Tibial nerve (tissue), 4 donors: ENCODE measurements at regions not wholly inside any gene's neighbourhood (a gene's known extent, or its start where the extent isn't known, plus 50 kb on each side); places are given as distances from the start of the nearest gene placed in this dataset.

Experiments
- DNase-seq, 2 donors: peaks; one replicate each; pipeline ENCODE4 v3.0.0-alpha.2; 2019; ENCODE audit warnings: low spot score in 2 of 2
- H3K27ac ChIP-seq, 4 donors: fragments of 200-600 bp; sonication (generic) in 3 of 4; one replicate each; pipeline ENCODE4 v1.5.1; 2017 to 2019; ENCODE audit warnings: mild to moderate bottlenecking in 1 of 4
- H3K27me3 ChIP-seq, 2 donors: fragments of 200-600 bp; sonication (generic) in 1 of 2; one replicate each; pipeline versions ENCODE4 v1.5.1 to v1.6.0; 2017 to 2019
- H3K36me3 ChIP-seq, 3 donors: fragments of 200-600 bp; sonication (generic); one replicate each; pipeline ENCODE4 v1.5.1; 2018 to 2019
- H3K4me1 ChIP-seq, 4 donors: fragments of 200-600 bp; sonication (generic) in 3 of 4; one replicate each; pipeline ENCODE4 v1.5.1; 2017 to 2019
- H3K4me3 ChIP-seq, 4 donors: fragments of 200-600 bp; sonication (generic) in 3 of 4; one replicate each; pipeline ENCODE4 v1.5.1; 2017 to 2019; ENCODE audit warnings: mild to moderate bottlenecking in 1 of 4, moderate library complexity in 1 of 4
- H3K9me3 ChIP-seq, 4 donors: fragments of 200-600 bp; sonication (generic) in 3 of 4; one replicate each; pipeline ENCODE4 v1.5.1; 2017 to 2019
- CTCF ChIP-seq, 5 experiments: fragments of 200-600 bp in 3 of 5; fragments of 450-650 bp in 2 of 5; sonication (generic) in 3 of 5; IDR thresholded peaks; one replicate each; pipeline ENCODE4 v1.5.1; 2016 to 2019; ENCODE audit warnings: antibody characterized with exemption in 5 of 5, mild to moderate bottlenecking in 3 of 5, moderate library complexity in 2 of 5
- EP300 ChIP-seq, 2 donors: sonication (generic); formaldehyde crosslinking; IDR thresholded peaks; one replicate each; pipeline ENCODE4 v1.6.1; 2017; ENCODE audit warnings: antibody characterized with exemption in 2 of 2, mild to moderate bottlenecking in 1 of 2
- POLR2A ChIP-seq, 2 donors: fragments of 450-650 bp; IDR thresholded peaks; one replicate each; pipeline ENCODE4 v1.6.1; 2017; ENCODE audit warnings: antibody characterized with exemption in 2 of 2, mild to moderate bottlenecking in 2 of 2, moderate library complexity in 2 of 2
- WGBS, 2 donors: methylation state at CpG; one replicate each; pipeline ENCODE4 v1.1.5; 2018; 5-methylcytosine and 5-hydroxymethylcytosine counted together

- no peak overlapping the region for H3K4me3 ChIP-seq
- 96 to 97% methylated on average over 1 of the region's 1 CpG for WGBS, 2 donors
- no peak overlapping the region for H3K27ac ChIP-seq
- no peaks in the 10 kb centered on the region for H3K27me3 ChIP-seq
- no peaks in the 10 kb centered on the region for H3K4me1 ChIP-seq
- H3K9me3 ChIP-seq = no peaks in the 10 kb centered on the region
- no peaks in the 10 kb centered on the region for H3K36me3 ChIP-seq
- TF ChIP-seq POLR2A (IDR thresholded peaks at IDR 0.05) = no peak
- no peak for TF ChIP-seq EP300 (IDR thresholded peaks at IDR 0.05)
- no peak for TF ChIP-seq CTCF (IDR thresholded peaks at IDR 0.05)
- DNase-seq = no peak
Observed at GRCh38 chr12:86801439-86801838, 545.2 kb upstream of the MGAT4C start.

DNA sequence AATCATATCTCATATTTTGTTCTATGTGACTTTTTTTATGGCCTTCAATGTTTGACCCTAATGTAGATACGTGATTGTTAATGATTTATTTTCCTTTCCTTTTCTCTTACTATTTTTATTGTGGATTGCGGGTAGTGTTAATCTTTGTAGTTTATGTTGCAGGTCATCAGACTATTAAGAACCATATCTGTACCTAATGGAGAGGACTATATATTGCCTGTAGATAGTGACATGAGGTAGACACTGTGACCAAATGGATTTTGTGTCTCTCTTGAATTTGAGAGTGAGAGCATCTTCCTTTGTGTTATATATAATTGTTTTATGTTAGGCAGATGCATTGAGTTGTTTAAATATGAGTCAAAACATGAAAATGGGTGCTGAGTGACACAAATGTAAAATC, 543.4 kb upstream of the MGAT4C start:
- H3K4me1 ChIP-seq = no peaks in the 10 kb centered on the region
- TF ChIP-seq EP300 (IDR thresholded peaks at IDR 0.05) = no peak
- no peaks in the 10 kb centered on the region for H3K27me3 ChIP-seq
- no peak overlapping the region for H3K27ac ChIP-seq
- no peaks in the 10 kb centered on the region for H3K36me3 ChIP-seq
- DNase-seq = no peak
- no peak overlapping the region for H3K4me3 ChIP-seq
- WGBS, 2 donors = 82 to 84% methylated on average over 2 of the region's 2 CpGs
- H3K9me3 ChIP-seq = no peaks in the 10 kb centered on the region

GRCh38 chr12:86796550-86796949, 540.4 kb upstream of the MGAT4C start:
- no peaks in the 10 kb centered on the region for H3K27me3 ChIP-seq
- H3K4me1 ChIP-seq = no peaks in the 10 kb centered on the region
- no peak for DNase-seq
- no peaks in the 10 kb centered on the region for H3K9me3 ChIP-seq
- H3K4me3 ChIP-seq = no peak overlapping the region
- no peak overlapping the region for H3K27ac ChIP-seq
- 92 to 97% methylated on average over 1 of the region's 1 CpG for WGBS, 2 donors
- TF ChIP-seq EP300 (IDR thresholded peaks at IDR 0.05) (no peak), CTCF (IDR thresholded peaks at IDR 0.05) (no peak), POLR2A (IDR thresholded peaks at IDR 0.05) (no peak)
- no peaks in the 10 kb centered on the region for H3K36me3 ChIP-seq

GRCh38 chr12:86788661-86789060, 532.5 kb upstream of the MGAT4C start:
- no peaks in the 10 kb centered on the region for H3K36me3 ChIP-seq
- no peaks in the 10 kb centered on the region for H3K9me3 ChIP-seq
- H3K4me1 ChIP-seq = no peaks in the 10 kb centered on the region
- H3K27ac ChIP-seq = no peak overlapping the region
- no peaks in the 10 kb centered on the region for H3K27me3 ChIP-seq
- TF ChIP-seq POLR2A (IDR thresholded peaks at IDR 0.05) (no peak), EP300 (IDR thresholded peaks at IDR 0.05) (no peak), CTCF (IDR thresholded peaks at IDR 0.05) (no peak)
- no peak overlapping the region for H3K4me3 ChIP-seq
- DNase-seq = no peak

GRCh38 chr12:86787419-86787818, 531.2 kb upstream of the MGAT4C start:
- Histone ChIP-seq H3K27me3 (no peaks in the 10 kb centered on the region), H3K4me3 (no peak overlapping the region), H3K4me1 (no peaks in the 10 kb centered on the region), H3K9me3 (no peaks in the 10 kb centered on the region), H3K36me3 (no peaks in the 10 kb centered on the region), H3K27ac (no peak overlapping the region)
- TF ChIP-seq CTCF (IDR thresholded peaks at IDR 0.05) = no peak
- no peak for TF ChIP-seq EP300 (IDR thresholded peaks at IDR 0.05)
- TF ChIP-seq POLR2A (IDR thresholded peaks at IDR 0.05) = no peak
- DNase-seq = no peak

DNA sequence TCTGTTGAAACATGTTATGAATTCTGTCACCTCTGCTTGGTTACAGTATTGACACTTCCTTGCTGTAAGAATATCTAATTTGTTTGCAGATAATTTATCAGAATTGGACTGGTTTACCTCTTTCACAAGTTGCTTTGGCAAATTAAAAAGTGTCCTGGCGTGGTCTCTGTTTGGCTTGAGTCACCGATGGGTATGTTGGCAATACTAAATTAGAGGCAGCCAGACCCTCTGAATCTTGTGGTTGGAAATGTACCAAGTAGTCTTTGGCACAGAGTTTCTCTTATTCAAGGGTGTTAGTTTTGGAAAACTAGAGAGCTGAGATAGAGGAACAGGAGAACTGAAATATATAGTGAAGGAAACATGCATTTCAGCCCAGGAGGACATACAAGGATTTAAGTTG, 521.1 kb upstream of the MGAT4C start:
- H3K36me3 ChIP-seq = no peaks in the 10 kb centered on the region
- no peak for DNase-seq
- H3K27ac ChIP-seq = no peak overlapping the region
- 49 to 55% methylated on average over 2 of the region's 2 CpGs for WGBS, 2 donors
- H3K4me1 ChIP-seq = no peaks in the 10 kb centered on the region
- no peaks in the 10 kb centered on the region for H3K9me3 ChIP-seq
- no peaks in the 10 kb centered on the region for H3K27me3 ChIP-seq
- no peak overlapping the region for H3K4me3 ChIP-seq
- TF ChIP-seq EP300 (IDR thresholded peaks at IDR 0.05) (no peak), POLR2A (IDR thresholded peaks at IDR 0.05) (no peak), CTCF (IDR thresholded peaks at IDR 0.05) (no peak)
